ENCODE measurements at regions not wholly inside any gene's neighbourhood (a gene's known extent, or its start where the extent isn't known, plus 50 kb on each side); places are given as distances from the start of the nearest gene placed in this dataset.

DNA sequence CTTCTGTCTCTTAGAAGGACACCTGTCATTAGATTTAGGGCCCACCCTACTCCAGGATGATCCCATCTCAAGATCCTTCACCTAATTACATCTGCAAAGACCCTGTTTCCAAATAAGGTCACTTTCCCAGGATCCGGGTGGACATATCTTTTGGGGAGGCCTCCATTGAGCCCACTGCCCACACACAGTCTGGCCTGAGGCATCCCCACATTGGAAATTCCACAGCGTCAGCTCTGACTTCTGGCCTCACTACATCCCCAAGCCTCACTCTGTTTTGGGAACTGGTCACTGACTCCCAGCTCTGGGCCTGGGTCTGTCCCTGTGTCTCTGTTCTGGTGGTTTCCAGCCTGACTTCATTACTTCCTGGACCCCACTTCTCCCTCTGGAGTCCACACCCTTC is 285.5 kb downstream of the CRLF2 start:
- intact Hi-C loops (cut with DNase I), result no loop called here
- H3K9me3 ChIP-seq, result peaks cover 0 to 10% (median 0%) of the 10 kb centered on the region in 4 donors
- no peak overlapping the region for H3K4me3 ChIP-seq
- no peaks in the 10 kb centered on the region for H3K4me1 ChIP-seq
- H3K27me3 ChIP-seq, result peaks cover 0 to 10% (median 0%) of the 10 kb centered on the region in 4 donors
- no peaks in the 10 kb centered on the region for H3K36me3 ChIP-seq
- no peak overlapping the region for H3K27ac ChIP-seq (replicated peaks in 1 of 4)
- DNase-seq (ENCODE audit: extremely low spot score), result peak; percentile 86
- TF ChIP-seq, protein P1, sequence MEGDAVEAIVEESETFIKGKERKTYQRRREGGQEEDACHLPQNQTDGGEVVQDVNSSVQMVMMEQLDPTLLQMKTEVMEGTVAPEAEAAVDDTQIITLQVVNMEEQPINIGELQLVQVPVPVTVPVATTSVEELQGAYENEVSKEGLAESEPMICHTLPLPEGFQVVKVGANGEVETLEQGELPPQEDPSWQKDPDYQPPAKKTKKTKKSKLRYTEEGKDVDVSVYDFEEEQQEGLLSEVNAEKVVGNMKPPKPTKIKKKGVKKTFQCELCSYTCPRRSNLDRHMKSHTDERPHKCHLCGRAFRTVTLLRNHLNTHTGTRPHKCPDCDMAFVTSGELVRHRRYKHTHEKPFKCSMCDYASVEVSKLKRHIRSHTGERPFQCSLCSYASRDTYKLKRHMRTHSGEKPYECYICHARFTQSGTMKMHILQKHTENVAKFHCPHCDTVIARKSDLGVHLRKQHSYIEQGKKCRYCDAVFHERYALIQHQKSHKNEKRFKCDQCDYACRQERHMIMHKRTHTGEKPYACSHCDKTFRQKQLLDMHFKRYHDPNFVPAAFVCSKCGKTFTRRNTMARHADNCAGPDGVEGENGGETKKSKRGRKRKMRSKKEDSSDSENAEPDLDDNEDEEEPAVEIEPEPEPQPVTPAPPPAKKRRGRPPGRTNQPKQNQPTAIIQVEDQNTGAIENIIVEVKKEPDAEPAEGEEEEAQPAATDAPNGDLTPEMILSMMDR (IDR thresholded peaks at IDR 0.05), result no peak
- TF ChIP-seq POLR2AphosphoS5 (IDR thresholded peaks at IDR 0.05), result no peak
- no peak for TF ChIP-seq POLR2A (IDR thresholded peaks at IDR 0.05; ENCODE audit: low read depth)
- TF ChIP-seq EP300 (IDR thresholded peaks at IDR 0.05), result no peak
- WGBS, result 88% methylated on average over 2 of the region's 2 CpGs

DNA sequence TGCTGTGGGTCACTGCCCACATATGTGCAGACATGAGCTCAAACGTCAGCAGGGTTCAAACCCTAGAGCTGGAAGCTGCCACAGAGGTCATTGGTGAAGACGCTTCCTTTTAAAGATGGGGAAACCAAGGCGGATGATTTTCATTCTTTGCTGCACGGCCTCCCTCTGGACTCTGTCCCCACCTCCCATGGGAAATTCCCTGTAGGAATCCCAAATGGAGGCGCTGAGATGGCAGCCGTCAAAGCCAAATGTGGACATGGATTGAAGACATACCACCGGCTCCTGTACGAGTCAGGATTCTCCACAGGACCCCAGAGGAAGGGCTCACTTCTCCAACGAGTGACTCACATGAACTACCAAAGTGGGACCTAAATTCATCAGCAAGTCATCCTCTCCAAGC is 286.4 kb downstream of the CRLF2 start:
- Histone ChIP-seq H3K4me1 (no peaks in the 10 kb centered on the region), H3K4me3 (no peak overlapping the region), H3K27ac (replicated peaks in 1 of 4) (no peak overlapping the region), H3K36me3 (no peaks in the 10 kb centered on the region), H3K27me3 (peaks cover 0 to 16% (median 0%) of the 10 kb centered on the region in 4 donors), H3K9me3 (peaks cover 0 to 10% (median 0%) of the 10 kb centered on the region in 4 donors)
- TF ChIP-seq EP300 (IDR thresholded peaks at IDR 0.05) (no peak), POLR2A (IDR thresholded peaks at IDR 0.05; ENCODE audit: low read depth) (no peak), POLR2AphosphoS5 (IDR thresholded peaks at IDR 0.05) (no peak)
- TF ChIP-seq, protein P1 (IDR thresholded peaks at IDR 0.05), result no peak
- 78% methylated on average over 7 of the region's 9 CpGs for WGBS
- intact Hi-C loops (cut with DNase I), result no loop called here
- DNase-seq (ENCODE audit: extremely low spot score), result peak; percentile 34

DNA sequence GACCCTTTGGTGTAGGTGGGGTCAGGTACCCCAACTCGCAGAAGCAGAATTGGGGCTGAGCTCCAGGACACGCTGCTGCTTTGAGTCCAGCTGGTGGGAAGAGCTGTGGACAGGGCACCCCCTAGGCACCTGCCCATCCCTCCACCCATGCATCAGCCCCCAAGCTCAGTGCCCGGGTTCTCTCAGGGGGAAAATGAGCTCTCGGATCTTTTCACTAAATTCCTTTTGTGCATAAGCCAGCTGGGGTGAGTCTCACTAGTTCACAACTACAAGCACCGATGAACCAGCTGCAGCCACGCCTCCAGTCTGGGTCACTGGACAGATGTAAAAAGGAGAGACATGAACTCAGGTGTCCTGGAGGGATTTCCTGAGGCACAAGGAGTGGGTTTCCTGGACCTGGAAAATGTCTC is 286.8 kb downstream of the CRLF2 start:
- no peak overlapping the region for H3K27ac ChIP-seq (replicated peaks in 1 of 4)
- H3K27me3 ChIP-seq, result peaks cover 0 to 16% (median 0%) of the 10 kb centered on the region in 4 donors
- H3K9me3 ChIP-seq, result peaks cover 0 to 10% (median 0%) of the 10 kb centered on the region in 4 donors
- H3K4me3 ChIP-seq, result no peak overlapping the region
- H3K4me1 ChIP-seq, result no peaks in the 10 kb centered on the region
- no peaks in the 10 kb centered on the region for H3K36me3 ChIP-seq
- intact Hi-C loops (cut with DNase I), result no loop called here
- WGBS, result 79% methylated on average over 5 of the region's 6 CpGs
- TF ChIP-seq, protein P1 (IDR thresholded peaks at IDR 0.05), result no peak
- no peak for TF ChIP-seq EP300 (IDR thresholded peaks at IDR 0.05)
- no peak for TF ChIP-seq POLR2A (IDR thresholded peaks at IDR 0.05; ENCODE audit: low read depth)
- no peak for TF ChIP-seq POLR2AphosphoS5 (IDR thresholded peaks at IDR 0.05)
- DNase-seq (ENCODE audit: extremely low spot score), result peak; percentile 53

DNA sequence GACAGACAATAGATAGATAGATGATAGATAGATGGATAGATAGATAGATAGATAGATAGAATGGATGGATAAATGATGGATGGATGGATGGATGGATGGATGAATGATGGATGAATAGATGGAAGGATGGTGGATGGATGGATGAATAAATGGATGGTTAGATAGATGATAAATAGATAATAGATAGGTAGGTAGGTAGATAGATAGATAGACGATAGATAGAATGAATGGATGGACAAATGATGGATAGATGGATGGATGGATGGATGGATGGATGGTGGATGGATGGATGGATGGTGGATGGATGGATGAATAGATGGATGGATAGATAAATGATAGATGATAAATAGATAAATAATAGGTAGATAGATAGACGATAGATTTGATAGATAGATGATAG is 287.4 kb downstream of the CRLF2 start:
- no peaks in the 10 kb centered on the region for H3K36me3 ChIP-seq
- H3K27me3 ChIP-seq, result peaks cover 0 to 16% (median 0%) of the 10 kb centered on the region in 4 donors
- intact Hi-C loops (cut with DNase I), result no loop called here
- no peak overlapping the region for H3K4me3 ChIP-seq
- WGBS, result 69% methylated on average over 2 of the region's 2 CpGs
- TF ChIP-seq, protein P1 (IDR thresholded peaks at IDR 0.05), result no peak
- TF ChIP-seq POLR2AphosphoS5 (IDR thresholded peaks at IDR 0.05) (no peak), EP300 (IDR thresholded peaks at IDR 0.05) (no peak), POLR2A (IDR thresholded peaks at IDR 0.05; ENCODE audit: low read depth) (no peak)
- no peaks in the 10 kb centered on the region for H3K4me1 ChIP-seq
- H3K27ac ChIP-seq (replicated peaks in 1 of 4), result no peak overlapping the region
- no peak for DNase-seq (ENCODE audit: extremely low spot score)
- peaks cover 0 to 10% (median 0%) of the 10 kb centered on the region in 4 donors for H3K9me3 ChIP-seq

DNA sequence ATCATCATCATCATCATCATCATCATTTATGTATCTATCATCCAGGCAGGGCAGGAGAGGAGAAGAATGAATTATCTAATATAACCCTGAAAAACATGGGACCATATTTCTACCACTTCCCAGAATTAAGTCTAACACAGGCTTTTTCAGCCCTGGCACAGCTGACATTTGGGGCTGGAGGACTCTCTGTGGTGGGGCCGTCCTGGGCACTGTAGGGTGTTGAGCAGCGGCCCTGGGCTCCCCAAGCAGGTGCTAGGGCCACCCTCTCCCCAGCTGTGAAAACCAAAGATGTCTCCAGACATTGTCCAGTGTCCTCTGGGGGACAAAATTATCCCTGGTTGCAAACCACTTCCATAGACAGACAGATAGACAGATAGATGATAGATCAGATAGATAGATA is 288.4 kb downstream of the CRLF2 start:
- no peaks in the 10 kb centered on the region for H3K36me3 ChIP-seq
- H3K27me3 ChIP-seq, result peaks cover 0 to 16% (median 0%) of the 10 kb centered on the region in 4 donors
- no peak for DNase-seq (ENCODE audit: extremely low spot score)
- intact Hi-C loops (cut with DNase I), result no loop called here
- H3K9me3 ChIP-seq, result peaks cover 0 to 10% (median 0%) of the 10 kb centered on the region in 4 donors
- no peak overlapping the region for H3K27ac ChIP-seq (replicated peaks in 1 of 4)
- 41% methylated on average over 2 of the region's 2 CpGs for WGBS
- no peak overlapping the region for H3K4me3 ChIP-seq
- no peak for TF ChIP-seq POLR2A (IDR thresholded peaks at IDR 0.05; ENCODE audit: low read depth)
- H3K4me1 ChIP-seq, result no peaks in the 10 kb centered on the region

Measured in esophagus muscularis mucosa (tissue), 4 donors.